Stomach (tissue), 8 donors: ENCODE measurements at regions not wholly inside any gene's neighbourhood (a gene's known extent, or its start where the extent isn't known, plus 50 kb on each side); places are given as distances from the start of the nearest gene placed in this dataset.
A peak's percentile ranks its signal among the peaks of the same experiment; 100 is the strongest.
"Not testable (repeated sequence)": the region's sequence is repeated elsewhere in the genome, so short reads cannot be mapped to it uniquely, and the experiment has no call there.

Source experiments
- DNase-seq, 2 donors: peaks; one replicate each; pipeline versions ENCODE4 v3.0.0 to v3.0.0-alpha.2; 2013 to 2019
- H3K27ac ChIP-seq, 5 donors: fragments of 200-600 bp in 4 of 5; sonication (generic) in 4 of 5; one replicate each; pipeline ENCODE4 v1.5.1; 2013 to 2019; ENCODE audit warnings: mild to moderate bottlenecking in 1 of 5, moderate library complexity in 1 of 5
- H3K27me3 ChIP-seq, 3 donors: fragments of 200-600 bp; sonication (generic); one replicate each; pipeline ENCODE4 v1.5.1; 2017 to 2019; ENCODE audit warnings: mixed run types in 1 of 3
- H3K36me3 ChIP-seq, 4 donors: fragments of 200-600 bp; sonication (generic); 1 replicate in 3 of 4; 2 replicates in 1 of 4; pipeline ENCODE4 v1.5.1; 2016 to 2019
- H3K4me1 ChIP-seq, 4 donors: fragments of 200-600 bp; sonication (generic); one replicate each; pipeline ENCODE4 v1.5.1; 2016 to 2019
- H3K4me3 ChIP-seq, 4 donors: fragments of 200-600 bp; sonication (generic) in 3 of 4; one replicate each; pipeline ENCODE4 v1.5.1; 2016 to 2019; ENCODE audit warnings: mild to moderate bottlenecking in 1 of 4
- H3K9me3 ChIP-seq, 4 donors: fragments of 200-600 bp; sonication (generic); one replicate each; pipeline ENCODE4 v1.5.1; 2016 to 2019
- EP300 ChIP-seq: sonication (generic); formaldehyde crosslinking; IDR thresholded peaks from one replicate; pipeline ENCODE4 v1.6.1; 2017; ENCODE audit warnings: antibody characterized with exemption
- POLR2A ChIP-seq, 4 donors: fragments of 450-650 bp; IDR thresholded peaks; one replicate each; pipeline ENCODE4 v1.6.1; 2016; ENCODE audit warnings: antibody characterized with exemption in 4 of 4, control low read depth in 2 of 4, mild to moderate bottlenecking in 1 of 4, moderate library complexity in 1 of 4
- POLR2AphosphoS5 ChIP-seq, 3 donors: sonication (generic); formaldehyde crosslinking; IDR thresholded peaks; one replicate each; pipeline ENCODE4 v1.6.1; 2016; ENCODE audit warnings: antibody characterized with exemption in 3 of 3
- WGBS, 5 donors: extraction: QIAGEN DNeasy Blood & Tissue Kit in 3 of 5; methylation state at CpG; one replicate each; pipeline versions ENCODE4 v1.1.5 to v1.1.7; 2013 to 2018; 5-methylcytosine and 5-hydroxymethylcytosine counted together
- intact Hi-C: fragments of 100-400 bp; cut with DNase I; formaldehyde crosslinking; loops from one replicate; pipeline ENCODE4 v1.15.1; 2023; ENCODE audit warnings: low total_unique reads
- TF ChIP-seq, protein P1 (sequence below), 7 experiments: fragments of 450-650 bp in 4 of 7; fragments of 200-600 bp in 3 of 7; sonication (generic) in 3 of 7; IDR thresholded peaks; one replicate each; pipeline ENCODE4 v1.5.1; 2016 to 2019; ENCODE audit warnings: antibody characterized with exemption in 7 of 7, control low read depth in 2 of 7, mild to moderate bottlenecking in 1 of 7
- donor health status: healthy with polysubstance abuse.
- donor health status: Bipolar disorder and iron deficiency.
- donor health status: healthy.

DNA sequence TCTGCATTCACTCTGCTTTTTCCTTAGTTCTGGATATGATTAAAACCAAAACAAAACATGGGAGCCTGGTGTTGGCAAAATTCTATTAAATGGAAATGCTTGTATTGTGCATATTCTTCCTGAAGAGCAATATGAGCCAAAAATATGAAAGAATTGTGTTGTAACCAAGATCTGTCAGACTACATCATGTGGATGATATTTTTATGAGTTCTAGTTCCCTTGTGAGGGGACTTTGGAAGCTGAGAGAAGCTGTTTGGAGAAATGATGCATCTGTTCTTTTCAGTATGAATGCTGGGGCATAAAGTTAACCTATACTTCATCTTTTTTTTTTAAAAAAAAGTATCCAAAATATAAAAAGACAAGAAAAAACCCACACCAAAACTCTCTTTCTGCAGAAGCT, 782.7 kb downstream of the ANKRD7 start:
- Histone ChIP-seq H3K4me1 (no peaks in the 10 kb centered on the region), H3K27me3 (no peaks in the 10 kb centered on the region), H3K36me3 (no peaks in the 10 kb centered on the region), H3K27ac (no peak overlapping the region), H3K4me3 (no peak overlapping the region), H3K9me3 (no peaks in the 10 kb centered on the region)
- peak in 1 of 2 donors; percentile 15 for DNase-seq
- intact Hi-C loops = no loop called here
- TF ChIP-seq EP300 (no peak), POLR2AphosphoS5 (IDR thresholded peaks at IDR 0.05) (no peak), POLR2A (IDR thresholded peaks at IDR 0.05) (no peak)
- TF ChIP-seq, protein P1, sequence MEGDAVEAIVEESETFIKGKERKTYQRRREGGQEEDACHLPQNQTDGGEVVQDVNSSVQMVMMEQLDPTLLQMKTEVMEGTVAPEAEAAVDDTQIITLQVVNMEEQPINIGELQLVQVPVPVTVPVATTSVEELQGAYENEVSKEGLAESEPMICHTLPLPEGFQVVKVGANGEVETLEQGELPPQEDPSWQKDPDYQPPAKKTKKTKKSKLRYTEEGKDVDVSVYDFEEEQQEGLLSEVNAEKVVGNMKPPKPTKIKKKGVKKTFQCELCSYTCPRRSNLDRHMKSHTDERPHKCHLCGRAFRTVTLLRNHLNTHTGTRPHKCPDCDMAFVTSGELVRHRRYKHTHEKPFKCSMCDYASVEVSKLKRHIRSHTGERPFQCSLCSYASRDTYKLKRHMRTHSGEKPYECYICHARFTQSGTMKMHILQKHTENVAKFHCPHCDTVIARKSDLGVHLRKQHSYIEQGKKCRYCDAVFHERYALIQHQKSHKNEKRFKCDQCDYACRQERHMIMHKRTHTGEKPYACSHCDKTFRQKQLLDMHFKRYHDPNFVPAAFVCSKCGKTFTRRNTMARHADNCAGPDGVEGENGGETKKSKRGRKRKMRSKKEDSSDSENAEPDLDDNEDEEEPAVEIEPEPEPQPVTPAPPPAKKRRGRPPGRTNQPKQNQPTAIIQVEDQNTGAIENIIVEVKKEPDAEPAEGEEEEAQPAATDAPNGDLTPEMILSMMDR (IDR thresholded peaks at IDR 0.05) = no peak

DNA sequence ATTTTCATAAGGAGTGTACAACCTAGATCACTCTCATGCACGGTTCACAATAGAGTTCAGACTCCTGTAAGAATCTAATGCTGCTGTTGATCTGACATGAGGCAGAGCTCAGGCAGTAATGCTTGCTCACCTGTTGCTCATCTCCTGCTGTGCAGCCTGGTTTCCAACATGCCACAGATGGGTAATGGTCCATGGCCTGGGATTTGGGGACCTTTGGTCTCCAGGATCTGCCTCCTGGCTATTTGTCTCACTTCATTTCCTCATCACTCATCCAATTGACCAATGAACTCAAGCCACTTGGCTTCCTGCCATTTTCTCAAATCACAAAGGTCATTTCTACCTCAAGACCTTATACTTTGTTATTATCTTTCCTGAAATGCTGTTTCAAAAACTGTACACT, 786.1 kb downstream of the ANKRD7 start:
- Histone ChIP-seq H3K4me3 (no peak overlapping the region), H3K36me3 (no peaks in the 10 kb centered on the region), H3K27ac (no peak overlapping the region), H3K4me1 (no peaks in the 10 kb centered on the region), H3K27me3 (no peaks in the 10 kb centered on the region), H3K9me3 (no peaks in the 10 kb centered on the region)
- intact Hi-C loops = no loop called here
- TF ChIP-seq POLR2A (IDR thresholded peaks at IDR 0.05) (no peak), EP300 (no peak), POLR2AphosphoS5 (IDR thresholded peaks at IDR 0.05) (no peak)
- TF ChIP-seq, protein P1 (IDR thresholded peaks at IDR 0.05) = no peak
- DNase-seq = no peak
- WGBS, 5 donors = 71 to 100% (median 83%) methylated on average over 1 of the region's 1 CpG

DNA sequence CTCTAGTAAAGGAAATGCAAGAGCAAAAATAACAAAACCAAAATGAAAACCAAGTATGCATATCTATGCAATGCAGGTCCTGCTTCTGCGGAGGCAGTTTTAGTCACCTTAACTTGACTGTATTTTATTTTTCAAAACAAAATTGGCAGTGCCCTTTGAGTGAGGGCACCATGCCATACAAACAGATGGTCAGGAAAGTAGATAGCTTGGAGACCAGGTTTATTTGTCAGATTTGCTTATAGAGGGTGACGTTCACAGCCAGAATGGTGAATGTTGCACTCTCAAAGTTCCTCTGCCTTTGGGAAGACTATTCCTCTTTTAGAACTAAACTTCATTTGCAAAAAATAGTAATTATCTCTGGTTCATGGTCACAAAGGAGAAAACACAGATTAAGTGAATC, 801.9 kb downstream of the ANKRD7 start:
- TF ChIP-seq EP300 = no peak
- no peak for TF ChIP-seq POLR2AphosphoS5 (IDR thresholded peaks at IDR 0.05)
- TF ChIP-seq, protein P1 (IDR thresholded peaks at IDR 0.05) = no peak
- no peak for TF ChIP-seq POLR2A (IDR thresholded peaks at IDR 0.05)
- Histone ChIP-seq H3K4me1 (no peaks in the 10 kb centered on the region), H3K9me3 (peaks cover 0 to 12% (median 4%) of the 10 kb centered on the region in 4 donors), H3K4me3 (no peak overlapping the region), H3K36me3 (no peaks in the 10 kb centered on the region), H3K27me3 (no peaks in the 10 kb centered on the region), H3K27ac (no peak overlapping the region)
- WGBS, 5 donors = 64 to 81% (median 76%) methylated on average over 2 of the region's 2 CpGs
- DNase-seq = no peak
- intact Hi-C loops = no loop called here

DNA sequence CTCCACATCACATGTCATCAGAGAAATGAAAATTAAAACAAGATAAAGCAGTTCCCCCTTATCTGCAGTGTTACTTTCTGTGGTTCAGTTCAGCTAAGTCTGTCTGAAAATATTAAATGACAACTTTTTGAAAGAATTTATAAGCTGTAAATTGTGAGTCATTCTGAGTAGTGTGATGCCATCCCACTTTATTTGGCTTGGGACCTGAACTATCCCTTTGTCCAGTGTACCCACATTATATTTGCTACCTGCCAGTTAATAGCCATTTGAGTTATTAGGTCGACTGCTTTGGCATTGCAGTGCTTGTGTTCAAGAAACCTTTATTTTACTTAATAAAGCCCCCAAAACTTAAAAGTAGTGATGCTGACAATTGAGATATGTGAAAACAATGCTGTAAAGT, 804.2 kb downstream of the ANKRD7 start:
- Histone ChIP-seq H3K9me3 (peaks cover 0 to 4% (median 0%) of the 10 kb centered on the region in 4 donors), H3K27me3 (no peaks in the 10 kb centered on the region), H3K27ac (no peak overlapping the region), H3K36me3 (no peaks in the 10 kb centered on the region), H3K4me3 (no peak overlapping the region), H3K4me1 (no peaks in the 10 kb centered on the region)
- DNase-seq = no peak
- WGBS, 5 donors = 39 to 48% (median 43%) methylated on average over 1 of the region's 1 CpG
- TF ChIP-seq POLR2A (IDR thresholded peaks at IDR 0.05) = no peak
- TF ChIP-seq EP300 = no peak
- TF ChIP-seq, protein P1 (IDR thresholded peaks at IDR 0.05) = no peak
- no peak for TF ChIP-seq POLR2AphosphoS5 (IDR thresholded peaks at IDR 0.05)
- intact Hi-C loops = no loop called here

DNA sequence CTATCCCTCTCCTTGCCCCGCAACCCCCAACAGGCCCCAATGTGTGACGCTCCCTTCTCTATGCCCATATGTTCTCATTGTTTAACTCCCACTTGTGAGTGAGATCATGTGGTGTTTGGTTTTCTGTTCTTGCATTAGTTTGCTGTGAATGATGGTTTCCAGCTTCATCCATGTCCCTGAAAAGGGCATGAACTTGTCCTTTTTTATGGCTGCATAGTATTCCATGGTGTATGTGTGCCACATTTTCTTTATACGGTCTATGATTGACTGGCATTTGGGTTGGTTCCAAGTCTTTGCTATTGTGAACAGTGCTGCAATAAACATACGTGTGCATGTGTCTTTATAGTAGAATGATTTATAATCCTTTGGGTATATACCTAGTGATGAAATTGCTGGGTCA, 807.6 kb downstream of the ANKRD7 start:
- H3K4me3 ChIP-seq, H3K27me3 ChIP-seq, H3K27ac ChIP-seq, H3K4me1 ChIP-seq, H3K36me3 ChIP-seq, H3K9me3 ChIP-seq, DNase-seq, intact Hi-C loops: not testable (repeated sequence)
- 86 to 97% (median 95%) methylated on average over 4 of the region's 4 CpGs for WGBS, 5 donors
